Neural cell (in vitro differentiated cells): ENCODE measurements at regions not wholly inside any gene's neighbourhood (a gene's known extent, or its start where the extent isn't known, plus 50 kb on each side); places are given as distances from the start of the nearest gene placed in this dataset.

ENCODE experiments used
- H2AFZ ChIP-seq: fragments of 200-600, 300-800 bp; sonication (generic), shearing (Covaris generic); 2 replicates; pipeline ENCODE4 v1.6.0; 2014; ENCODE audit warnings: low read depth, mild to moderate bottlenecking, antibody characterized with exemption, low read length, moderate library complexity
- H3F3A ChIP-seq: fragments of 200-600 bp; shearing (Covaris generic); 2 replicates; pipeline ENCODE4 v1.6.1; 2016; ENCODE audit warnings: mild to moderate bottlenecking, moderate library complexity, mixed read lengths, antibody characterized with exemption, low read length; ENCODE audit not compliant: insufficient read depth, poor library complexity, severe bottlenecking
- H3K27ac ChIP-seq: fragments of 200-600, 300-800 bp; sonication (generic), shearing (Covaris generic); 2 replicates; pipeline ENCODE4 v1.5.1; 2014; ENCODE audit warnings: mild to moderate bottlenecking, low read length, moderate library complexity
- H3K27me3 ChIP-seq: fragments of 300-800, 200-600 bp; sonication (generic), shearing (Covaris generic); 2 replicates; pipeline ENCODE4 v1.6.0; 2014; ENCODE audit warnings: mild to moderate bottlenecking, low read depth, low read length, moderate library complexity; ENCODE audit not compliant: insufficient read depth
- H3K36me3 ChIP-seq: fragments of 300-800, 200-600 bp; sonication (generic), shearing (Covaris generic); 2 replicates; pipeline ENCODE4 v1.5.1; 2014; ENCODE audit warnings: mild to moderate bottlenecking, antibody characterized with exemption, low read length, moderate library complexity; ENCODE audit not compliant: insufficient read depth
- H3K4me2 ChIP-seq: fragments of 300-800, 200-600 bp; sonication (generic), shearing (Covaris generic); 2 replicates; pipeline ENCODE4 v1.6.0; 2014; ENCODE audit warnings: mild to moderate bottlenecking, low read length
- H3K4me3 ChIP-seq: fragments of 300-800, 200-600 bp; sonication (generic), shearing (Covaris generic); 2 replicates; pipeline ENCODE4 v1.5.1; 2014; ENCODE audit warnings: mild to moderate bottlenecking, low read length, moderate library complexity
- H3K79me2 ChIP-seq: fragments of 200-600 bp; shearing (Covaris generic); replicated peaks from 2 replicates; pipeline ENCODE4 v1.6.0; 2014; ENCODE audit warnings: mild to moderate bottlenecking, low read length, moderate library complexity; ENCODE audit not compliant: insufficient read depth
- H3K9ac ChIP-seq: fragments of 300-800, 200-600 bp; sonication (generic), shearing (Covaris generic); 2 replicates; pipeline ENCODE4 v1.6.1; 2016; ENCODE audit warnings: mild to moderate bottlenecking, low read length, mixed read lengths
- H3K9me2 ChIP-seq: fragments of 200-600 bp; shearing (Covaris generic); 2 replicates; pipeline ENCODE4 v1.6.1; 2016; ENCODE audit warnings: mild to moderate bottlenecking, low read length, mixed read lengths; ENCODE audit not compliant: insufficient read depth
- H3K9me3 ChIP-seq: fragments of 200-600, 300-800 bp; sonication (generic), shearing (Covaris generic); 2 replicates; pipeline ENCODE4 v1.6.1; 2016; ENCODE audit warnings: mild to moderate bottlenecking, mixed run types, low read length, moderate library complexity, mixed read lengths
- H4K20me1 ChIP-seq: fragments of 200-600 bp; shearing (Covaris generic); 2 replicates; pipeline ENCODE4 v1.6.1; 2016; ENCODE audit warnings: mild to moderate bottlenecking, mixed run types; ENCODE audit not compliant: insufficient read depth
- CTCF ChIP-seq: fragments of 450-650 bp; IDR thresholded peaks from 2 replicates; pipeline ENCODE4 v1.5.1; 2014; ENCODE audit warnings: antibody characterized with exemption, mild to moderate bottlenecking, moderate library complexity; ENCODE audit not compliant: poor library complexity, severe bottlenecking
- EP300 ChIP-seq: fragments of 450-650 bp; conservative IDR thresholded peaks from 2 replicates; pipeline ENCODE4 v1.6.1; 2014; ENCODE audit warnings: antibody characterized with exemption, mild to moderate bottlenecking, moderate library complexity; ENCODE audit not compliant: poor library complexity, severe bottlenecking
- POLR2AphosphoS5 ChIP-seq: IDR thresholded peaks from 2 replicates; pipeline ENCODE4 v1.6.1; 2012
- RAD21 ChIP-seq: fragments of 450-650 bp; conservative IDR thresholded peaks from 2 replicates; pipeline ENCODE4 v1.6.1; 2014; ENCODE audit warnings: antibody characterized with exemption, mild to moderate bottlenecking, moderate library complexity
- REST ChIP-seq: IDR thresholded peaks from 2 replicates; pipeline ENCODE4 v1.6.1; 2012; ENCODE audit warnings: borderline replicate concordance
- SMC3 ChIP-seq: fragments of 450-650 bp; conservative IDR thresholded peaks from 2 replicates; pipeline ENCODE4 v1.6.1; 2014; ENCODE audit warnings: antibody characterized with exemption, mild to moderate bottlenecking, moderate library complexity; ENCODE audit not compliant: poor library complexity
- TAF1 ChIP-seq: IDR thresholded peaks from 2 replicates; pipeline ENCODE4 v1.6.1; 2012; ENCODE audit warnings: low read depth

GRCh38 chr1:219119839-219120238, 53.8 kb upstream of the LYPLAL1 start:
- Histone ChIP-seq H4K20me1 (no peaks in the 10 kb centered on the region), H3K9me2 (no peaks in the 10 kb centered on the region), H3F3A (no peaks in the 10 kb centered on the region), H3K4me2 (no peak overlapping the region), H3K9me3 (no peaks in the 10 kb centered on the region), H3K27ac (no peak overlapping the region), H3K9ac (no peak overlapping the region), H3K4me3 (no peak overlapping the region), H3K27me3 (no peaks in the 10 kb centered on the region), H2AFZ (no peak overlapping the region), H3K79me2 (no peaks in the 10 kb centered on the region), H3K36me3 (no peaks in the 10 kb centered on the region)
- TF ChIP-seq CTCF (no peak), POLR2AphosphoS5 (no peak), TAF1 (no peak), REST (no peak), EP300 (no peak)

- Histone ChIP-seq H3K4me2 (no peak overlapping the region), H4K20me1 (no peaks in the 10 kb centered on the region), H3F3A (no peaks in the 10 kb centered on the region), H3K36me3 (no peaks in the 10 kb centered on the region), H3K9ac (no peak overlapping the region), H2AFZ (no peak overlapping the region), H3K27ac (no peak overlapping the region), H3K79me2 (no peaks in the 10 kb centered on the region), H3K27me3 (no peaks in the 10 kb centered on the region), H3K9me3 (no peaks in the 10 kb centered on the region), H3K4me3 (no peak overlapping the region), H3K9me2 (no peaks in the 10 kb centered on the region)
- no peak for TF ChIP-seq EP300
- TF ChIP-seq RAD21, result no peak
- no peak for TF ChIP-seq REST
- no peak for TF ChIP-seq TAF1
- no peak for TF ChIP-seq CTCF
- no peak for TF ChIP-seq SMC3
Measured at GRCh38 chr1:219120624-219121544, 52.8 kb upstream of the LYPLAL1 start.
